ENCODE measurements at regions not wholly inside any gene's neighbourhood (a gene's known extent, or its start where the extent isn't known, plus 50 kb on each side); places are given as distances from the start of the nearest gene placed in this dataset.
"Not testable (repeated sequence)": the region's sequence is repeated elsewhere in the genome, so short reads cannot be mapped to it uniquely, and the experiment has no call there.

DNA sequence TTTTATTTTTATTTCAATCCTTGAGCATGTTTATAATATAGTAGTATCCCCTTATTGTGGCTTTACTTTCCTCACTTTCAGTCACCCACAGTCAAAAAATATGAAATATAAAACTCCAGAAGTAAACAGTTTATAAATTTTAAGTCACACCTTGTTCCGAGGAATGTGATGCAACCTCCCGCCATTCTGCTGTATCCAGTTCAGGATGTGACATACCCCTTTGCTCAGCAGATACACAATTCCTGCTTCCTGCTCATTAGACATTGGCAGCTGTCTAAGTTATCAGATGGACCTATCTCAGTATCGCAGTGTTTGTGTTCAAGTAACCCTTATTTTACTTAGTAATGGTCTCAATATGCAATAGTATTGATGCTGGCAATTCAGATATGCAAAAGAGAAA, 144.5 kb downstream of the POTEG start:
- H3K36me3 ChIP-seq (ENCODE audit: insufficient read depth, low read length); H3K9ac ChIP-seq (ENCODE audit: low read length); H3K27me3 ChIP-seq (ENCODE audit: insufficient read depth, low read length); H3K4me3 ChIP-seq (ENCODE audit: low read depth, low read length, poor library complexity, severe bottlenecking); H3K27ac ChIP-seq (ENCODE audit: low read depth, low read length, poor library complexity, severe bottlenecking); H3K9me3 ChIP-seq (ENCODE audit: low read length); H3K4me1 ChIP-seq (ENCODE audit: insufficient read depth, low read length, severe bottlenecking); H3K9me2 ChIP-seq (ENCODE audit: low read depth, low read length); H2AFZ ChIP-seq (ENCODE audit: low read length); H3K4me2 ChIP-seq (ENCODE audit: low read length); H3K79me2 ChIP-seq (ENCODE audit: insufficient read depth, low read length); H3F3A ChIP-seq (ENCODE audit: insufficient read depth, low read length); H4K20me1 ChIP-seq (ENCODE audit: insufficient read depth, low read length): not testable (repeated sequence)

DNA sequence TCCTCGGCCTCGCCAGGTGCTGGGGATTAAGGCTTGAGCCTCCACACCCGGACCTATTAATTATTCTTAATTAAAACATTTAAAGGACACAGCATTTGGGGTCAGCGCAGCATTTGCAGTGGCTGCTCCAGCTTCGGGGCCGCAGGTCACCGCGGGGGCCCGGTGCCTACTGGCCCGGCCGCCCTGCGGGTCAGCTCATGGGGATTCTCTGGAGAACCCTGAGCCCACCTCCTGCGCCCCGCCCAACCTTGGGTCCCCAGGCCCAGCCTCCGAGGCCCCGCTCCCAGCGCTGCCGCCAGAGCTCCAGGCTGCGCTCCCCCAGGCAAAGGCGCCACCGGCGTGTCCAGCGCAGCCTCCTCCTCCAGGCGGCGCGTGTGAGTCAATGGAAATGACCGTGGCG, 133.9 kb downstream of the POTEG start:
- not testable (repeated sequence) for H3K36me3 ChIP-seq (ENCODE audit: insufficient read depth, low read length); H3K9me3 ChIP-seq (ENCODE audit: low read length); H3K27me3 ChIP-seq (ENCODE audit: insufficient read depth, low read length); H4K20me1 ChIP-seq (ENCODE audit: insufficient read depth, low read length); H3K79me2 ChIP-seq (ENCODE audit: insufficient read depth, low read length); H2AFZ ChIP-seq (ENCODE audit: low read length); H3K9ac ChIP-seq (ENCODE audit: low read length); H3K4me1 ChIP-seq (ENCODE audit: insufficient read depth, low read length, severe bottlenecking); H3K4me2 ChIP-seq (ENCODE audit: low read length); H3K27ac ChIP-seq (ENCODE audit: low read depth, low read length, poor library complexity, severe bottlenecking); H3K4me3 ChIP-seq (ENCODE audit: low read depth, low read length, poor library complexity, severe bottlenecking); H3F3A ChIP-seq (ENCODE audit: insufficient read depth, low read length); H3K9me2 ChIP-seq (ENCODE audit: low read depth, low read length)

DNA sequence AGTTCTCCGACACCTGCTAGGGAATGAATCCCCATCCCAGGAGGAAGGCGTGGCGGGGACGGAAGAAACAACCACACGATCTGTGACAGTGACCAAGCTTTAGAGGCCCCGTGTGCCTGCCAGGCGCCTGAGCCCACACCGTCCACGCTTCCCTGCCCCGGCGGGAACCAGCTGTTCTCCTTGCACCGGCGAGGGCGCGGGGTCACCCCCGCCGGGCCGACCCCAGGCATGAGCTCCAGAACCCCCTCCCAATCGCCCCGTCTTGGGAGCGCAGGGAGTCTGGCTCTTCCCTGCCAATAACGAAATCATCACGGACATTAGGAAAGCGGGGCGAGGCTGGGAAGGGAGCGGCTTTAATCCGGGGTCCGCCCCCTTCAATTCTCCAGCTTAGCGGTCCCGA, 133.3 kb downstream of the POTEG start:
- not testable (repeated sequence) for H3K4me2 ChIP-seq (ENCODE audit: low read length)

DNA sequence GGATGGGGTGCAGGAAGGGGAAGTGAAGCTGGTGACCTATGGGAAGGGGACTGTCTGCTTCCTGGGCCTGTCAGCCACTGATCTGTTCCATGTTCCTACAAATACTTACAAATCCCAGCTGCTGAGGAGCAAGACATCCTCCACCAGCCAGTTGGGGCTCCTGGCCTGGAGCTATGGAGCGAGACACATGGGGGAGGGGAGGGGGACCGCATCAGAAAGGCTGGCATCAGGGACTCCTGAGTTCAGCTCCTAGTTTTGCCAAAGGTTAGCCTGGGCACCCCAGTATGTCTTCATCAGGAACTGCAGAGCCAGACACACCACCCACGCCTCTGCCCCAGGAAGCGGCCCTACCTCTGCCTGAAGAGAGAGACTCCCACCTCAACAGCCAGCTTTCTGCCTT, 130.3 kb downstream of the POTEG start:
- not testable (repeated sequence) for H3K9me3 ChIP-seq (ENCODE audit: low read length); H3K36me3 ChIP-seq (ENCODE audit: insufficient read depth, low read length); H3K9me2 ChIP-seq (ENCODE audit: low read depth, low read length); H3K4me3 ChIP-seq (ENCODE audit: low read depth, low read length, poor library complexity, severe bottlenecking); H3K4me1 ChIP-seq (ENCODE audit: insufficient read depth, low read length, severe bottlenecking); H3K27ac ChIP-seq (ENCODE audit: low read depth, low read length, poor library complexity, severe bottlenecking); H2AFZ ChIP-seq (ENCODE audit: low read length); H4K20me1 ChIP-seq (ENCODE audit: insufficient read depth, low read length); H3F3A ChIP-seq (ENCODE audit: insufficient read depth, low read length); H3K9ac ChIP-seq (ENCODE audit: low read length); H3K27me3 ChIP-seq (ENCODE audit: insufficient read depth, low read length); H3K4me2 ChIP-seq (ENCODE audit: low read length); H3K79me2 ChIP-seq (ENCODE audit: insufficient read depth, low read length)

More for the DNA sequence above, 133.3 kb downstream of the POTEG start:
- H3K27me3 ChIP-seq (ENCODE audit: insufficient read depth, low read length); H3K36me3 ChIP-seq (ENCODE audit: insufficient read depth, low read length); H2AFZ ChIP-seq (ENCODE audit: low read length); H3F3A ChIP-seq (ENCODE audit: insufficient read depth, low read length); H3K4me3 ChIP-seq (ENCODE audit: low read depth, low read length, poor library complexity, severe bottlenecking); H3K27ac ChIP-seq (ENCODE audit: low read depth, low read length, poor library complexity, severe bottlenecking); H3K79me2 ChIP-seq (ENCODE audit: insufficient read depth, low read length); H3K4me1 ChIP-seq (ENCODE audit: insufficient read depth, low read length, severe bottlenecking); H3K9ac ChIP-seq (ENCODE audit: low read length); H3K9me2 ChIP-seq (ENCODE audit: low read depth, low read length); H3K9me3 ChIP-seq (ENCODE audit: low read length); H4K20me1 ChIP-seq (ENCODE audit: insufficient read depth, low read length): not testable (repeated sequence)

DNA sequence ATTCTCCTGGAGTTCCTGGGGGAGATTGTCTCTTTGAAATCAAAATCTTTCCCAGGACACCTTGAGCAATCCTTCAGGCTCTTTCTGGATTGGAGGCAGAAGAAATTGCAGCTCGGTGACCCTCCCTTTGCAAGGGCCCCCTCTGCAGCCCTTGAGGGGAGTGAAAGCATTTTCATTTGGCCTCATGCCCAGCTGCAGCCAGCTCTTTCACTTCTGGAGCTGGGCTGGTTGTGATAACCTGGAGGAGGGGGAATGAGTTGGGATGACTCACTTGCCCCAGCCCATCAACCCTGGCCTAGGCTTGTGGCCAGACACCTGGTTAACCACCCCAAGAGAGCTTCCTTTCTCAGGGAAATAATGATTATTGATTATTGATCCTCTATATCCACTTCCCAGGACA, 129.7 kb downstream of the POTEG start:
- not testable (repeated sequence) for H3K36me3 ChIP-seq (ENCODE audit: insufficient read depth, low read length); H3K9ac ChIP-seq (ENCODE audit: low read length); H3K9me3 ChIP-seq (ENCODE audit: low read length); H4K20me1 ChIP-seq (ENCODE audit: insufficient read depth, low read length); H3K4me2 ChIP-seq (ENCODE audit: low read length); H3F3A ChIP-seq (ENCODE audit: insufficient read depth, low read length); H3K4me3 ChIP-seq (ENCODE audit: low read depth, low read length, poor library complexity, severe bottlenecking); H2AFZ ChIP-seq (ENCODE audit: low read length); H3K4me1 ChIP-seq (ENCODE audit: insufficient read depth, low read length, severe bottlenecking); H3K79me2 ChIP-seq (ENCODE audit: insufficient read depth, low read length); H3K27me3 ChIP-seq (ENCODE audit: insufficient read depth, low read length); H3K9me2 ChIP-seq (ENCODE audit: low read depth, low read length); H3K27ac ChIP-seq (ENCODE audit: low read depth, low read length, poor library complexity, severe bottlenecking)

DNA sequence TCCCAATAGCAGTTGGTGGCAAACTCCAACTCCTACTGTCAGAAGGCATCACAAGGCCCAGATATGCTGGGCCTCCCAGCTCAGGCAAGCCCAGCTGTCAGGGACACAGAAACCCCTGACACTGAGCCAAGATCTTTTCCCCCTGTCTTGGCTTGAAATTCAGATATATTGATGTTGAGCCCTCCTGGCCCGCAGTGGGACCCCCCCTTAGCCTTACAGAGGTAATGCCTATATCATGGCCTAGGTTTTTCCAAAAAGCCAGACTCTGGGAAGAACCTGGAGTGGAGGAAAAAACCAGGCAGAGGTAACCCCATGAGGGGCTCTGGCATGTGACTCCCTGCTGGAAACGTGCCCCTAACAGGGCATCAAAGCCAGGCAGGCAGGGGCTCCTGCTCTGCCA, 129.2 kb downstream of the POTEG start:
- H3F3A ChIP-seq (ENCODE audit: insufficient read depth, low read length); H2AFZ ChIP-seq (ENCODE audit: low read length); H3K27me3 ChIP-seq (ENCODE audit: insufficient read depth, low read length); H3K4me3 ChIP-seq (ENCODE audit: low read depth, low read length, poor library complexity, severe bottlenecking); H3K4me1 ChIP-seq (ENCODE audit: insufficient read depth, low read length, severe bottlenecking); H3K4me2 ChIP-seq (ENCODE audit: low read length); H4K20me1 ChIP-seq (ENCODE audit: insufficient read depth, low read length); H3K9ac ChIP-seq (ENCODE audit: low read length); H3K27ac ChIP-seq (ENCODE audit: low read depth, low read length, poor library complexity, severe bottlenecking); H3K9me2 ChIP-seq (ENCODE audit: low read depth, low read length); H3K79me2 ChIP-seq (ENCODE audit: insufficient read depth, low read length); H3K36me3 ChIP-seq (ENCODE audit: insufficient read depth, low read length); H3K9me3 ChIP-seq (ENCODE audit: low read length): not testable (repeated sequence)

DNA sequence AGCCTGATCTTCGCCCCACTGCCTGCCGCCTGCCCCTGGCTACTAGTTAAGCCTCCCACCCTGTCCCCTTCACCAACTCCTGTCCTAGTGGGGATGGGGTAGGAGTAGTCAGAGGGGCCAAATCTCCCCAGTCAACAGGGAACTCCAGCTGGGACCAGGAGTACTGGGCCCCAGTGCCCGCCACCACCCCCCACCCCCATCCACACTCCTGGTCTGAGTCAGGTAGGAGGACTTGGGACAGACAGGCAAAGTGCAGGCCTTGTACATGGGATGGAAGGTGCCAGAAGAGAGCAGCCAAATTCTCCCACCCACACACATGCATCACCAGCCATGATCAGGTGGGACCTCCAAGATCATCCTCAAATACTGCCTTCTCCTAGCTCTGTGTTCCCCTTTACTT, 128.4 kb downstream of the POTEG start:
- not testable (repeated sequence) for H4K20me1 ChIP-seq (ENCODE audit: insufficient read depth, low read length); H3K9me3 ChIP-seq (ENCODE audit: low read length); H3K27ac ChIP-seq (ENCODE audit: low read depth, low read length, poor library complexity, severe bottlenecking); H3K4me2 ChIP-seq (ENCODE audit: low read length); H3K36me3 ChIP-seq (ENCODE audit: insufficient read depth, low read length); H2AFZ ChIP-seq (ENCODE audit: low read length); H3K9me2 ChIP-seq (ENCODE audit: low read depth, low read length); H3F3A ChIP-seq (ENCODE audit: insufficient read depth, low read length); H3K79me2 ChIP-seq (ENCODE audit: insufficient read depth, low read length); H3K4me3 ChIP-seq (ENCODE audit: low read depth, low read length, poor library complexity, severe bottlenecking); H3K4me1 ChIP-seq (ENCODE audit: insufficient read depth, low read length, severe bottlenecking); H3K27me3 ChIP-seq (ENCODE audit: insufficient read depth, low read length); H3K9ac ChIP-seq (ENCODE audit: low read length)

DNA sequence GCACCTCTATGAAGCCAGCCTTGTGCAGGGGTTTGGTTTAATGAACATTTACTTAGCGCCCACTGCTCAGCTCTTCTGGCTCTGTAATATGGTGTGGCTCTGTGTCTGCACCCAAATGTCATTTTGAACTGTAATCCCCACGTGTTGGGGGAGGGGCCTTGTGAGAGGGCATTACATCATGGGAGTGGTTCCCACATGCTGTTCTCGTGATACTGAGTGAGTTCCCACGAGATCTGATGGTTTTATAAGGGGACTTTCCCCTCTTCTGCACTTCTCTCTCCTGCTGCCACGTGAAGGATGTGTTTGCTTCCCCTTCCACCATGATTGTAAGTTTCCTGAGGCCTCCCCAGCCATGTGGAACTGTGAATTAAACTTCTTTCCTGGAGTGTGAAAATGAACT, 127.7 kb downstream of the POTEG start:
- H3K9me3 ChIP-seq (ENCODE audit: low read length); H3K9me2 ChIP-seq (ENCODE audit: low read depth, low read length); H3K4me2 ChIP-seq (ENCODE audit: low read length); H2AFZ ChIP-seq (ENCODE audit: low read length); H3K4me1 ChIP-seq (ENCODE audit: insufficient read depth, low read length, severe bottlenecking); H4K20me1 ChIP-seq (ENCODE audit: insufficient read depth, low read length); H3K36me3 ChIP-seq (ENCODE audit: insufficient read depth, low read length); H3K79me2 ChIP-seq (ENCODE audit: insufficient read depth, low read length); H3K4me3 ChIP-seq (ENCODE audit: low read depth, low read length, poor library complexity, severe bottlenecking); H3F3A ChIP-seq (ENCODE audit: insufficient read depth, low read length); H3K27ac ChIP-seq (ENCODE audit: low read depth, low read length, poor library complexity, severe bottlenecking); H3K27me3 ChIP-seq (ENCODE audit: insufficient read depth, low read length); H3K9ac ChIP-seq (ENCODE audit: low read length): not testable (repeated sequence)

Measured in OCI-LY1 (cell line).